BJ (cell line): ENCODE measurements at regions not wholly inside any gene's neighbourhood (a gene's known extent, or its start where the extent isn't known, plus 50 kb on each side); places are given as distances from the start of the nearest gene placed in this dataset.
A peak's percentile ranks its signal among the peaks of the same experiment; 100 is the strongest.

Source experiments
- CTCF ChIA-PET: fragments of 350-600 bp; formaldehyde crosslinking; extraction: SDS; loops from one replicate; lab custom pipeline; 2021; ENCODE audit warnings: antibody characterized with exemption, inconsistent platforms; lab: Yijun Ruan, JAX
- POLR2A ChIA-PET: fragments of 300-600 bp; sonication (Branson Sonifier 250); formaldehyde crosslinking; extraction: SDS; loops from one replicate; lab custom pipeline; 2021; ENCODE audit warnings: antibody characterized with exemption; lab: Charles Lee
- DNase-seq: peaks from one replicate; pipeline ENCODE4 v3.0.0-alpha.2; 2011; ENCODE audit warnings: low read depth
- H3K27me3 ChIP-seq: 2 replicates; pipeline ENCODE4 v1.6.0; 2011; ENCODE audit warnings: low read length; ENCODE audit not compliant: control insufficient read depth, insufficient read depth
- H3K36me3 ChIP-seq: 2 replicates; pipeline ENCODE4 v1.5.1; 2011; ENCODE audit warnings: low read length; ENCODE audit not compliant: control insufficient read depth, insufficient read depth
- H3K4me3 ChIP-seq: 2 replicates; pipeline ENCODE4 v1.5.1; 2011; ENCODE audit warnings: low read depth, mild to moderate bottlenecking, control low read depth, low read length
- TF ChIP-seq, protein P1 (sequence below): IDR thresholded peaks from 2 replicates; pipeline ENCODE4 v1.5.1; 2011; ENCODE audit warnings: low read depth, mild to moderate bottlenecking, control low read depth, inconsistent platforms, low read length, moderate library complexity; ENCODE audit not compliant: insufficient read depth

GRCh38 chr10:5305374-5305773, 59.4 kb upstream of the UCN3 start:
- TF ChIP-seq, protein P1, sequence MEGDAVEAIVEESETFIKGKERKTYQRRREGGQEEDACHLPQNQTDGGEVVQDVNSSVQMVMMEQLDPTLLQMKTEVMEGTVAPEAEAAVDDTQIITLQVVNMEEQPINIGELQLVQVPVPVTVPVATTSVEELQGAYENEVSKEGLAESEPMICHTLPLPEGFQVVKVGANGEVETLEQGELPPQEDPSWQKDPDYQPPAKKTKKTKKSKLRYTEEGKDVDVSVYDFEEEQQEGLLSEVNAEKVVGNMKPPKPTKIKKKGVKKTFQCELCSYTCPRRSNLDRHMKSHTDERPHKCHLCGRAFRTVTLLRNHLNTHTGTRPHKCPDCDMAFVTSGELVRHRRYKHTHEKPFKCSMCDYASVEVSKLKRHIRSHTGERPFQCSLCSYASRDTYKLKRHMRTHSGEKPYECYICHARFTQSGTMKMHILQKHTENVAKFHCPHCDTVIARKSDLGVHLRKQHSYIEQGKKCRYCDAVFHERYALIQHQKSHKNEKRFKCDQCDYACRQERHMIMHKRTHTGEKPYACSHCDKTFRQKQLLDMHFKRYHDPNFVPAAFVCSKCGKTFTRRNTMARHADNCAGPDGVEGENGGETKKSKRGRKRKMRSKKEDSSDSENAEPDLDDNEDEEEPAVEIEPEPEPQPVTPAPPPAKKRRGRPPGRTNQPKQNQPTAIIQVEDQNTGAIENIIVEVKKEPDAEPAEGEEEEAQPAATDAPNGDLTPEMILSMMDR: peak; percentile 62
- H3K4me3 ChIP-seq: no peak overlapping the region
- H3K36me3 ChIP-seq: no peaks in the 10 kb centered on the region
- peak; percentile 35 for DNase-seq
- ChIA-PET CTCF (interaction anchor here (0.7 to 5.5 kb wide), 10 partner anchors 9 to 490 kb away, joined by 3 to 51 read pairs (median 4); no protein-coding TSS in a partner anchor), POLR2A (interaction anchor here (0.6 kb wide), 1 partner anchor 560 kb away, joined by 3 read pairs; no protein-coding TSS in a partner anchor)
- H3K27me3 ChIP-seq: no peaks in the 10 kb centered on the region

DNA sequence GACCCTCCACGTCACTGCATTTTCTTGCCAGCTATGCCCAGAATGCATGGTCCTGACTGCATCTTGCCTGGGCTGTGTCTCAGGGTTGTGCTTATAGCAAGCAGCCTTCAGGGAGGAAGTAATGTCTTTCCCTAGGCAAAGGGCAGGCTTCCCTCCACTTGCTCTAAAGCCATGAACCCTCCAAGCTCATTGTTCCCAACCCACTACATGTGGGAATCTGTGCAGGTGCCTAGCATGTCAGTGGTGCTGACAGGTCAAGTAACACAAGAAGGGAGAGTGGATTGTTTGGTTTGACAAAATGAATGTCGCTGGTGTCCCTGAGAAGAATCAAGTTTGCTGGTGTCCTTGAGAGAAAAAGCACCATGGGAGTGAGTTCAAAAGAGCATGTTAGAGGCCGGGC, 53.9 kb upstream of the UCN3 start:
- DNase-seq: no peak
- Histone ChIP-seq H3K36me3 (no peaks in the 10 kb centered on the region), H3K4me3 (no peak overlapping the region), H3K27me3 (peaks cover 2% of the 10 kb centered on the region)
- ChIA-PET POLR2A (no interaction called here), CTCF (no interaction called here)
- TF ChIP-seq, protein P1: no peak

DNA sequence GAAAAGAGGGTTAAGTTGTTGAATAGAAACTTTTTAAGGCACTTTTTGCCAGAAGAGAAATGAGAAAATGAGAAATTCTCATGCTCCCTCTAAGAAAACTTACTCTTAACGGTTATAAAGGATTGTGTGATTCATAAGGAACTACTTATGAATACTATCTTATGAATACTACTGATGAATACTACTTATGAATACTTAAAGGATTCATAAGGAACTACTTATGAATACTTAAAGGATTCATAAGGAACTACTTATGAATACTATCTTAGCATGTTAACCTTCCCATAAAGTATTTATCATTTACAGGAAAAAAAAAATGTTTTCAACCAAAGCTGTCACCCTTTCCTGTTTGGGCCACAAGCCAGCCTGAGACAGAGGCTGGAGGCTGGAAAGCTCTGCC, 53.1 kb upstream of the UCN3 start:
- no peak overlapping the region for H3K4me3 ChIP-seq
- no peak for DNase-seq
- H3K27me3 ChIP-seq: peaks cover 2% of the 10 kb centered on the region
- H3K36me3 ChIP-seq: no peaks in the 10 kb centered on the region
- POLR2A ChIA-PET: no interaction called here
- CTCF ChIA-PET: interaction anchor here (0.7 kb wide), 1 partner anchor 497 kb away, joined by 3 read pairs; no protein-coding TSS in a partner anchor
- TF ChIP-seq, protein P1: no peak

- ChIA-PET CTCF (no interaction called here), POLR2A (no interaction called here)
- Histone ChIP-seq H3K4me3 (no peak overlapping the region), H3K27me3 (peaks cover 2% of the 10 kb centered on the region), H3K36me3 (no peaks in the 10 kb centered on the region)
- DNase-seq: no peak
- TF ChIP-seq, protein P1: no peak
Measured at GRCh38 chr10:5314840-5315239, 49.9 kb upstream of the UCN3 start.
